Breast epithelium (tissue), 3 donors: ENCODE measurements at regions not wholly inside any gene's neighbourhood (a gene's known extent, or its start where the extent isn't known, plus 50 kb on each side); places are given as distances from the start of the nearest gene placed in this dataset.
"Not testable (repeated sequence)": the region's sequence is repeated elsewhere in the genome, so short reads cannot be mapped to it uniquely, and the experiment has no call there.

Source experiments
- CTCF ChIP-seq, 3 donors: fragments of 450-650 bp; IDR thresholded peaks; one replicate each; pipeline ENCODE4 v1.5.1; 2016 to 2017; ENCODE audit warnings: antibody characterized with exemption in 3 of 3, mild to moderate bottlenecking in 3 of 3, moderate library complexity in 3 of 3
- POLR2A ChIP-seq: fragments of 450-650 bp; IDR thresholded peaks from one replicate; pipeline ENCODE4 v1.6.1; 2016; ENCODE audit warnings: antibody characterized with exemption, mild to moderate bottlenecking, moderate library complexity
- POLR2AphosphoS5 ChIP-seq, 3 donors: sonication (generic); formaldehyde crosslinking; IDR thresholded peaks; one replicate each; pipeline ENCODE4 v1.6.1; 2017; ENCODE audit warnings: antibody characterized with exemption in 3 of 3

GRCh38 chr15:84157056-84157632 is 78.4 kb upstream of the GOLGA6L4 start:
- TF ChIP-seq CTCF (IDR thresholded peaks at IDR 0.05); POLR2AphosphoS5 (IDR thresholded peaks at IDR 0.05); POLR2A: not testable (repeated sequence)
